RWPE1 (cell line): ENCODE measurements at regions not wholly inside any gene's neighbourhood (a gene's known extent, or its start where the extent isn't known, plus 50 kb on each side); places are given as distances from the start of the nearest gene placed in this dataset.

ENCODE experiments used
- CTCF ChIA-PET: fragments of 350-600 bp; sonication (Branson Sonifier 250); formaldehyde crosslinking; extraction: SDS; loops from one replicate; lab custom pipeline; 2021; lab: Yijun Ruan, JAX
- POLR2A ChIA-PET: fragments of 400-600 bp; formaldehyde crosslinking; extraction: SDS; loops from one replicate; lab custom pipeline; 2020; ENCODE audit warnings: antibody characterized with exemption; ENCODE audit not compliant: low non-redundant PET; lab: Yijun Ruan, JAX
- DNase-seq: peaks from one replicate; pipeline ENCODE4 v3.0.0; 2012; ENCODE audit warnings: low spot score
- H3K27ac ChIP-seq: fragments of 450-650 bp; 2 replicates; pipeline ENCODE4 v1.5.1; 2017
- CTCF ChIP-seq: fragments of 450-650 bp; conservative IDR thresholded peaks from 2 replicates; pipeline ENCODE4 v1.5.1; 2017; ENCODE audit warnings: low read depth, mild to moderate bottlenecking

- TF ChIP-seq CTCF = no peak
- no peak overlapping the region for H3K27ac ChIP-seq
- ChIA-PET CTCF (no interaction called here), POLR2A (no interaction called here)
- no peak for DNase-seq
Observed at GRCh38 chrX:6311540-6311939, 82.9 kb upstream of the NLGN4X start.

- TF ChIP-seq CTCF = no peak
- no peak for DNase-seq
- POLR2A ChIA-PET = no interaction called here
- CTCF ChIA-PET = no interaction called here
- H3K27ac ChIP-seq = no peak overlapping the region
Observed at GRCh38 chrX:6307156-6307555, 78.5 kb upstream of the NLGN4X start.

GRCh38 chrX:6299724-6300123 is 71.1 kb upstream of the NLGN4X start:
- no peak for DNase-seq
- ChIA-PET POLR2A (no interaction called here), CTCF (no interaction called here)
- no peak overlapping the region for H3K27ac ChIP-seq
- no peak for TF ChIP-seq CTCF

GRCh38 chrX:6293716-6294115 is 65.0 kb upstream of the NLGN4X start:
- ChIA-PET CTCF (no interaction called here), POLR2A (no interaction called here)
- H3K27ac ChIP-seq = no peak overlapping the region
- DNase-seq = no peak
- no peak for TF ChIP-seq CTCF

- DNase-seq = no peak
- no peak for TF ChIP-seq CTCF
- no peak overlapping the region for H3K27ac ChIP-seq
- POLR2A ChIA-PET = no interaction called here
- CTCF ChIA-PET = no interaction called here
Observed at GRCh38 chrX:6292599-6292998, 63.9 kb upstream of the NLGN4X start.

GRCh38 chrX:6291444-6291843 is 62.8 kb upstream of the NLGN4X start:
- ChIA-PET CTCF (no interaction called here), POLR2A (no interaction called here)
- TF ChIP-seq CTCF = no peak
- no peak overlapping the region for H3K27ac ChIP-seq
- DNase-seq = no peak

- CTCF ChIA-PET = no interaction called here
- H3K27ac ChIP-seq = no peak overlapping the region
- no peak for DNase-seq
- POLR2A ChIA-PET = no interaction called here
- no peak for TF ChIP-seq CTCF
Observed at GRCh38 chrX:6283826-6284225, 55.2 kb upstream of the NLGN4X start.
